ENCODE measurements at regions not wholly inside any gene's neighbourhood (a gene's known extent, or its start where the extent isn't known, plus 50 kb on each side); places are given as distances from the start of the nearest gene placed in this dataset.
"Not testable (repeated sequence)": the region's sequence is repeated elsewhere in the genome, so short reads cannot be mapped to it uniquely, and the experiment has no call there.

- no peak for DNase-seq (ENCODE audit: extremely low read depth in 1 of 2, low read depth in 1 of 2)
These were observed 109.1 kb downstream of the CRLF2 start for GRCh38 chrX:1103360-1103759.

GRCh38 chrX:1102786-1103185, 109.7 kb downstream of the CRLF2 start:
- no peak for DNase-seq (ENCODE audit: extremely low read depth in 1 of 2, low read depth in 1 of 2)

GRCh38 chrX:1102221-1102620, 110.2 kb downstream of the CRLF2 start:
- not testable (repeated sequence) for DNase-seq (ENCODE audit: extremely low read depth in 1 of 2, low read depth in 1 of 2)

GRCh38 chrX:1099146-1099770, 113.2 kb downstream of the CRLF2 start:
- no peak for DNase-seq (ENCODE audit: extremely low read depth in 1 of 2, low read depth in 1 of 2)

- DNase-seq (ENCODE audit: extremely low read depth in 1 of 2, low read depth in 1 of 2), result no peak
These were observed 115.1 kb downstream of the CRLF2 start for GRCh38 chrX:1097328-1097727.

- DNase-seq (ENCODE audit: extremely low read depth in 1 of 2, low read depth in 1 of 2), result no peak
These were observed 117.7 kb downstream of the CRLF2 start for GRCh38 chrX:1094566-1095333.

GRCh38 chrX:1093586-1094421, 118.6 kb downstream of the CRLF2 start:
- no peak for DNase-seq (ENCODE audit: extremely low read depth in 1 of 2, low read depth in 1 of 2)

GRCh38 chrX:1093121-1093520, 119.3 kb downstream of the CRLF2 start:
- DNase-seq (ENCODE audit: extremely low read depth in 1 of 2, low read depth in 1 of 2), result peak; percentile 1 to 15

GRCh38 chrX:1086444-1087409, 125.7 kb downstream of the CRLF2 start:
- DNase-seq (ENCODE audit: extremely low read depth in 1 of 2, low read depth in 1 of 2), result no peak

- not testable (repeated sequence) for DNase-seq (ENCODE audit: extremely low read depth in 1 of 2, low read depth in 1 of 2)
These were observed 126.6 kb downstream of the CRLF2 start for GRCh38 chrX:1085871-1086270.

GRCh38 chrX:1084689-1085088, 127.8 kb downstream of the CRLF2 start:
- DNase-seq (ENCODE audit: extremely low read depth in 1 of 2, low read depth in 1 of 2), result no peak

GRCh38 chrX:1076871-1077651, 135.4 kb downstream of the CRLF2 start:
- DNase-seq (ENCODE audit: extremely low read depth in 1 of 2, low read depth in 1 of 2), result no peak

- DNase-seq (ENCODE audit: extremely low read depth in 1 of 2, low read depth in 1 of 2), result no peak
These were observed 136.7 kb downstream of the CRLF2 start for GRCh38 chrX:1075741-1076140.

- DNase-seq (ENCODE audit: extremely low read depth in 1 of 2, low read depth in 1 of 2), result no peak
These were observed 137.3 kb downstream of the CRLF2 start for GRCh38 chrX:1075156-1075555.

GRCh38 chrX:1074755-1075154, 137.7 kb downstream of the CRLF2 start:
- no peak for DNase-seq (ENCODE audit: extremely low read depth in 1 of 2, low read depth in 1 of 2)

- no peak for DNase-seq (ENCODE audit: extremely low read depth in 1 of 2, low read depth in 1 of 2)
These were observed 138.3 kb downstream of the CRLF2 start for GRCh38 chrX:1074172-1074571.

GRCh38 chrX:1072637-1073377, 139.6 kb downstream of the CRLF2 start:
- no peak for DNase-seq (ENCODE audit: extremely low read depth in 1 of 2, low read depth in 1 of 2)

- DNase-seq (ENCODE audit: extremely low read depth in 1 of 2, low read depth in 1 of 2), result no peak
These were observed 141.1 kb downstream of the CRLF2 start for GRCh38 chrX:1071351-1071750.

GRCh38 chrX:1062351-1062750, 150.1 kb downstream of the CRLF2 start:
- DNase-seq (ENCODE audit: extremely low read depth in 1 of 2, low read depth in 1 of 2), result no peak

All from stimulated activated CD8-positive, alpha-beta memory T cell treated with anti-CD3 and anti-CD28 coated beads, Interleukin-7, amount 100 ng/mL, for 48 hours (primary cell).